ENCODE measurements at regions not wholly inside any gene's neighbourhood (a gene's known extent, or its start where the extent isn't known, plus 50 kb on each side); places are given as distances from the start of the nearest gene placed in this dataset.
"Not testable (repeated sequence)": the region's sequence is repeated elsewhere in the genome, so short reads cannot be mapped to it uniquely, and the experiment has no call there.

DNA sequence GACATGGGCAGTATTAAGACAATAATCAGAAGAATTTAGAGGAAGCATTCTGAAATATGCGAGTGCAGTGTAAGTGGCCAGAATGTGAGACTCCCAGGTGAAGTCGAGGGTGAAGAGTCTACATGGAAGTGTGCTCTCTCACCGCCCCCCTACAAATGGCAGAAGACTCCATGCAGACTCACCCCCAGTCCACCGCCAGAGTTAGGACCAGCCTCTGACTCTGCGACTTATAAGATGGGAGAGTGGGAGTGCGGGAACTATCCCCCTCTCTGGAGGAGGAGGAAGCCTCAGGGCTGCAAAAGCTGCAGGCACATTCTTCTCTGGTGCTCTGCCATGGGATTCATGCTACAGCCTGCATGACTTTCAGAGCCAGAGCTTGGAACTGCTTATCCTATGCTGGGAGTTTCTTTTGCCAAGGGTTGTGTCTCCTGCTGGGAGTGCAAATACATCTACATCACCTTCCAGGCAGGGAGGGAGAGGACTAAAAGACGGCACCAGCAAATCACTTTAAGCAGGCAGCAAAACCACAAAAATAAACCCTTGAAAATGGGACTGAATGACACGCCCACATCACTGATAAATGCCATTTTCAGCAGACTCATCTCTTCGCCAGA lies 206.7 kb upstream of the SULF2 start:
- TF ChIP-seq, protein P1, sequence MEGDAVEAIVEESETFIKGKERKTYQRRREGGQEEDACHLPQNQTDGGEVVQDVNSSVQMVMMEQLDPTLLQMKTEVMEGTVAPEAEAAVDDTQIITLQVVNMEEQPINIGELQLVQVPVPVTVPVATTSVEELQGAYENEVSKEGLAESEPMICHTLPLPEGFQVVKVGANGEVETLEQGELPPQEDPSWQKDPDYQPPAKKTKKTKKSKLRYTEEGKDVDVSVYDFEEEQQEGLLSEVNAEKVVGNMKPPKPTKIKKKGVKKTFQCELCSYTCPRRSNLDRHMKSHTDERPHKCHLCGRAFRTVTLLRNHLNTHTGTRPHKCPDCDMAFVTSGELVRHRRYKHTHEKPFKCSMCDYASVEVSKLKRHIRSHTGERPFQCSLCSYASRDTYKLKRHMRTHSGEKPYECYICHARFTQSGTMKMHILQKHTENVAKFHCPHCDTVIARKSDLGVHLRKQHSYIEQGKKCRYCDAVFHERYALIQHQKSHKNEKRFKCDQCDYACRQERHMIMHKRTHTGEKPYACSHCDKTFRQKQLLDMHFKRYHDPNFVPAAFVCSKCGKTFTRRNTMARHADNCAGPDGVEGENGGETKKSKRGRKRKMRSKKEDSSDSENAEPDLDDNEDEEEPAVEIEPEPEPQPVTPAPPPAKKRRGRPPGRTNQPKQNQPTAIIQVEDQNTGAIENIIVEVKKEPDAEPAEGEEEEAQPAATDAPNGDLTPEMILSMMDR (IDR thresholded peaks at IDR 0.05; ENCODE audit: insufficient read depth, low read length), result no peak
- H3K4me3 ChIP-seq (ENCODE audit: low read depth, low read length), result no peak overlapping the region
- no peak for DNase-seq (ENCODE audit: low read depth)

DNA sequence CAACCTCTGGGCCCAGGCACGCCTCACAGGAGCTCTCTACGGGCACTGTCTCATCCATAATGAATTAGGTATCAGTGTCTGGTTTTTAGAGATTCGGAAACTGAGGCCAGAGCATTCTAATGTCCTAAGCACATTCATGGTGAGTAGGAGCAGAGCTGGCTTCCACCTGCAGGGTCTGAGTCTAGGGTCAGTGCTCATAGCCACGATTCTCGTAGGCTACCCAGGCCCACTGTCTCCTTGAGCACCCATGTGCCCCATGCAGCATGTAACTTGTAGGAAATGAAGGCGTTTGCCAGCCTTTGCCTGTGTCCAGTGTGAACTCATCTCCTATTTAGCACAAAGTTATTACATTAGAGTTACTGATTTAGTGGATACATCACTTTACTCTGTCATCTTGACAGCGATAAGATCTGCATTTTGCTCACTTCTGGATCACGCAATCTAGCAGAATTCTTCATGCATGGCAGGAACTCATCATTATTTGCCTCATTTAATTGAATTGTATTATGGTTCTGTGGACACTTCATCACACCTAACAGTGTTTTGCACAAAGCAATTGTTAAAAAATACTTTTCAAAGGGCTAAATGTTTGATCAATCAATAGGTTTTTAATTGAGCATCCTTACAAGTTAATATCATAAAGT lies 205.3 kb upstream of the SULF2 start:
- TF ChIP-seq, protein P1 (IDR thresholded peaks at IDR 0.05; ENCODE audit: insufficient read depth, low read length), result no peak
- no peak for DNase-seq (ENCODE audit: low read depth)
- no peak overlapping the region for H3K4me3 ChIP-seq (ENCODE audit: low read depth, low read length)

GRCh38 chr20:47989957-47990356 lies 204.7 kb upstream of the SULF2 start:
- no peak overlapping the region for H3K4me3 ChIP-seq (ENCODE audit: low read depth, low read length)
- TF ChIP-seq, protein P1 (IDR thresholded peaks at IDR 0.05; ENCODE audit: insufficient read depth, low read length), result no peak
- no peak for DNase-seq (ENCODE audit: low read depth)

GRCh38 chr20:47988676-47989075 lies 203.4 kb upstream of the SULF2 start:
- no peak overlapping the region for H3K4me3 ChIP-seq (ENCODE audit: low read depth, low read length)
- DNase-seq (ENCODE audit: low read depth), result no peak
- TF ChIP-seq, protein P1 (IDR thresholded peaks at IDR 0.05; ENCODE audit: insufficient read depth, low read length), result no peak

DNA sequence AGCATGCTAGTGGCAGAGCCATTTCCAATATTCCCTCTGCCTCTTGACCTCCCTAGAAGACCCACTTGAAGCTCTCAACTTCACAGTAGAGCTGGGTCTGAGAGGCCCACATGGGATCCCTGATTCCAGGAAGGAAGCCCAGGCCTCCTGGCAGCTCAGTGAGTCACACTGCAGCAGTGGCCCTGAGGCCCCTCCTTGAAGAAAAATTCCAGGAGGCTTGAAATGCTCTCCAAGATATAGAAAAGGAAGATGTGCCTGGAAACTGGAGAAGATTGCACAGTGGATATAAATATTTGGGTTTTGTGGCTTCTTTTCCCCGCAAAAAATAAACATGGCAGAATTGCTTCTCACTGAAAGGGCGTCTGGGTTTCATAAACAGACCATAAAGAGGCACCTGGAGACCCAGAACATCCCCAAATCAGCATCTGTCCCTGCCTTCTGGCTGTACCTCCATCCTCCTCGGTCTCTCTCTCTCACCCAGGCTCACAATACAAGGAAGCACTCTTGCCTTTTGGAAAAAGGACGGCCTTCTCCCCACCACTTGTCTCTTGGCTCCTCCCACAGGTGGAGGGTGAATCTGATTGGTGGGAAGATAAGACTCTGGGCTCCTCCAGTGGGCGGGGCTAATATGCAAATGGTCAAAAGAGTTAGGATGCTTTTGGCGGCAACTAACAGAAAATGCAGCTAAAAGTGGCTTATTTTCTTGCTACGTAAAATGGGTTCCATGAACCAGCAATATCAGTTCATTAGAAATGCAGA lies 200.0 kb upstream of the SULF2 start:
- TF ChIP-seq, protein P1 (IDR thresholded peaks at IDR 0.05; ENCODE audit: insufficient read depth, low read length), result no peak

DNA sequence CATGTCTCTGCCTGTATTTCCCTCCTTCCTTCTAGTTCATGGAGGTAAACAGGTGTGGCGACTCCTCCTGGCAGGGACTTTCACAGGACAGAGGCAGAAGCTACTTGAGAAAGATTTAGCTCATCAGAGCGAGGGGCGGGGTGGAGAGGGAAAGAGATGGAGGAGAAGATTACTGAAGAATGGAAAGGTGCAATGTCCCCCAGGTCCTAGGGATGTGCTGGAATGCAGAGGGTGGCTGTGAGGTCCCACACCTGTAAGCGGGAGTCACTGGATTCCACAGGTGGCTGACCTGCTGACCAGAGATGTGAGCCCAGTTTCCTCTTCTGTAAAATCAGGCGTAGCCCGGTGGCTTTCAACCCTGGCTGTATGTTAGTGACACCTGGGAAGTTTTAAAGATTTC lies 199.2 kb upstream of the SULF2 start:
- TF ChIP-seq, protein P1 (IDR thresholded peaks at IDR 0.05; ENCODE audit: insufficient read depth, low read length), result no peak
- no peak overlapping the region for H3K4me3 ChIP-seq (ENCODE audit: low read depth, low read length)

More for the DNA sequence above, 200.0 kb upstream of the SULF2 start:
- H3K4me3 ChIP-seq (ENCODE audit: low read depth, low read length), result no peak overlapping the region
- no peak for DNase-seq (ENCODE audit: low read depth)

DNA sequence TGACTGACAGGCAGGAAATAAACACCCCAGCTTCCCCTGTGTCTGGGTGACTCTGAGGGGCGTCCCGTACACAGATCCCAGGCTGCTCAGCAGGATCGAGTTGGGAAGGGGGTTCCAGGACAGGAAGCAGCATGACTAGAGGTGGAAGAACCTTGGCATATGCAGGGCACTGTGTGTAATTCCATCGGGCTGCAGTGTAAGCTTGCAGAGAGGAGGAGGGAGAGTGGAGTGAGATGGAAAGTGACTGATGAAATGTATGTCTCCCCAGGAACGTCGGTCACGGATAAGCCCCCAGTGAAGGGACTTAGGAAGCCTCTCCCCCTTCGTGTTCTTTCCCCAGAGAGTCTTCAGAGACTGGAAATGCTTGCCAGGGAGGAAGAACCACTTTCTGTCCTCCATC lies 198.4 kb upstream of the SULF2 start:
- not testable (repeated sequence) for H3K4me3 ChIP-seq (ENCODE audit: low read depth, low read length); DNase-seq (ENCODE audit: low read depth)

More for the DNA sequence above, 199.2 kb upstream of the SULF2 start:
- no peak for DNase-seq (ENCODE audit: low read depth)
